ENCODE measurements at regions not wholly inside any gene's neighbourhood (a gene's known extent, or its start where the extent isn't known, plus 50 kb on each side); places are given as distances from the start of the nearest gene placed in this dataset.

DNA sequence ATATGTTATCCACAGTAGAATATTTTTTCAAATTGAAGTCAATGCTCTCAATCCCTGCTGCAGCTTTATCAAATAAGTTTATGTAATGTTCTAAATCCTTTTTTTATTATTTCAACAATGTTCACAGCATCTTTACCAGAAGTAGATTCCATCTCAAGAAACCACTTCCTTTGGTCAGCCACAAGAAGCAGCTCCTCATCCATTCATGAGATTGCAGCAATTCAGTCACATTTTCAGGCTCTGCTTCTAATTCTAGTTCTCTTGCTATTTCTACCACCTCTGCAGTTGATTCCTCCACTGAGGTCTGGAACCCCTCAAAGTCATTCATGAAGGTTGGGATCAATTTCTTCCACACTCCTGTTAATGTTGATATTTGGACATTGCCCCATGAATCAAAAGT lies 2301.3 kb upstream of the TENM3 start:
- no peak for DNase-seq

DNA sequence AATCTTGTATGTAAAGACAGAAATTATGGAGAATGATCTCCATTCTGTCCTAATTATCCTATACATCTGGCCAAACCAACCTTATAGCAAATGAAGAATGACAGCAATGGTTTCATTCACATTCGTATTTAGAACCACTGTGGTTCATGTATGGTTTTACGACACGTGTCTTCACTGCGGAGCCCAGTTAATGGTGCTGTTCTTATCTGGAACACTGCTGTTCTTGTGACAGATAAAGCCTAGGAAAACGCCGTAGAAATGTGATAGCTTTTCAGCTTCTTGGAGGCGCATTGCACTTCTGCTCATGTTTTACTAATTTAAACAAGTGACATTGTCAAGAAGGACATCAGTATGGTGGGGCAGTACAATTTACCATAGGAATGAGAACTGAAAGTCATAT lies 2266.4 kb upstream of the TENM3 start:
- DNase-seq = no peak

GRCh38 chr4:179977378-179977777 lies 2265.8 kb upstream of the TENM3 start:
- no peak for DNase-seq

GRCh38 chr4:179981161-179981560 lies 2262.0 kb upstream of the TENM3 start:
- no peak for DNase-seq

DNA sequence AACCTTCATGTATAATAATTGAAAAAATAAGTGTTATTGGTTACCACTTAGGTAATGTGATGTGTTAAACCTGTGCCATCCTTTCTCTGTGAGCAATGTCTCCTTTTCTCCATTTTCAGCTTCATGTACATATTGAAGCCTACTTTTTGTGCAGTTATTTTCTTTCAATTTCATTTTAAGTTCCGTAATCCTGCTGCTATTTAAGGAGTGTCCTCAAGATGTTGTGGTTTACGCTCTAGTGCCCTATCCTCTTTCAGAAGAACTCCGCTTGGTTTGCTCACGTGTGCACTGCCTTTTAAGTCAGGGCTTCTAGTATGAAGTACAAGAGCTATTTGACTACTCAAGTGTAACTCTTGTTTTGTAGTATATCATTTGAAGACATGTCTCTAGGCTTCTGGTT lies 2253.2 kb upstream of the TENM3 start:
- no peak for DNase-seq

GRCh38 chr4:180009316-180009715 lies 2233.9 kb upstream of the TENM3 start:
- DNase-seq = no peak

GRCh38 chr4:180028682-180029081 lies 2214.5 kb upstream of the TENM3 start:
- DNase-seq = peak in 1 of 2 experiments; percentile 25

DNA sequence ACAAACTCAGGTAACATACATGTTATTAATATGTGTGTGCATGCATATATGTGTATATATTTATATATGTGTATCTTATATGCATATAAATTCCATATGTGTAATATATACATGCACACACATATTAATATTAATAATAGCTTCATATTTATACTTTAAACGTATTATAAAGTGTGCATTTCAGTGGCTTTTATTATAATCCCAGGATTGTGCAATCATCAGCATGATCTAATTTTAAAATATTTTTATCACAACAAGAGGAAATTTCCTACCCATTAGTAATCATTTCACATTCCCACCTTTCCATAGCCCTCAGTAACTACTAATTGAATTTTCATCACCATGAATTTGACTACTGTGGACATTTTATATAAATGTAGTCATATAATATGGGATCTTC lies 2211.9 kb upstream of the TENM3 start:
- DNase-seq = no peak

GRCh38 chr4:180041576-180041975 lies 2201.6 kb upstream of the TENM3 start:
- DNase-seq = no peak

GRCh38 chr4:180052629-180053028 lies 2190.6 kb upstream of the TENM3 start:
- no peak for DNase-seq

GRCh38 chr4:180054291-180054690 lies 2188.9 kb upstream of the TENM3 start:
- no peak for DNase-seq

- peak; percentile 19 to 50 for DNase-seq
These were observed 2185.9 kb upstream of the TENM3 start for GRCh38 chr4:180057299-180057721.

DNA sequence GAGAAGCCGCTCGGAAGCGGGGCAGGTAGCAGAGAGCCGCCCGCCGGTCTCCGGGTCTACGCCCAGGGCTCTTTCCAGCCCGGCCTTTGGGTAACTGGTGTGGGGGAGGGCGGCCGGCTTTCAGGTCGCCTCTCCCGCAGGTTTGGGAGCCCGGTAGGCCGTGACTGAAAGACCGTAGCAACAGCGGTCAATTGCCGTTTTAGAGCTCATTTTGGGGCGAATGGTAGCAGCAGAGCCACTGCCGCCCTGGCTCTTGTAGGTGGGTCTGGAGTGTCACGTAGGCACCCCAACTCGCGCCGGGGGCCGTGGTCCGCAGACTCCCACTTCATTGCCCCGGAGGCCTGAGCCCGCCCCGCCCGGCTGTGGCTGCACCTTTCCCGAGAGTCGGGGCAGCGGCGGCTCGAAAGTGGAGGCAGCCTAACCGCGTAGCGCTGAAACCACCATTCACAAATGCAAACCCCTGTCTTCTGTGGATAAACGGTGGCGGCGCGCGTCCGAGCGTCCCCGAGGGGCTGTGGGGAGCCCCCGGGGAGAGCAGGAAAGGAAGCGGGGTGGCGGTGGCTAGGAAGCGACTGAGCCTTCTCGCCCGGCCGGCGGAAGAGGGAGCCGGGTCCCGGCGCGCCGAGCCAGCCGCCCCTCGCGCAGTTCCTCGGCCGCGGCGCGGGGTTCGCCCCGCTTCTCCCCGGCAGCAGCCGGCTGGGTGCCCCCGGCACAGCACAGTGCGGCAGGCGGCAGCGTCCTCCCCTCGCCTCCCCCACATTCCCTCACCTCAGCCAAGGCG lies 2185.1 kb upstream of the TENM3 start:
- DNase-seq = peak; percentile 45 to 49

- DNase-seq = peak; percentile 71 to 83
These were observed 2184.4 kb upstream of the TENM3 start for GRCh38 chr4:180058691-180059215.

GRCh38 chr4:180059216-180059881 lies 2183.9 kb upstream of the TENM3 start:
- DNase-seq = peak; percentile 28 to 58

GRCh38 chr4:180060159-180060889 lies 2182.9 kb upstream of the TENM3 start:
- DNase-seq = peak; percentile 12 to 62

GRCh38 chr4:180081072-180081471 lies 2162.1 kb upstream of the TENM3 start:
- no peak for DNase-seq

GRCh38 chr4:180084561-180084960 lies 2158.6 kb upstream of the TENM3 start:
- no peak for DNase-seq

DNA sequence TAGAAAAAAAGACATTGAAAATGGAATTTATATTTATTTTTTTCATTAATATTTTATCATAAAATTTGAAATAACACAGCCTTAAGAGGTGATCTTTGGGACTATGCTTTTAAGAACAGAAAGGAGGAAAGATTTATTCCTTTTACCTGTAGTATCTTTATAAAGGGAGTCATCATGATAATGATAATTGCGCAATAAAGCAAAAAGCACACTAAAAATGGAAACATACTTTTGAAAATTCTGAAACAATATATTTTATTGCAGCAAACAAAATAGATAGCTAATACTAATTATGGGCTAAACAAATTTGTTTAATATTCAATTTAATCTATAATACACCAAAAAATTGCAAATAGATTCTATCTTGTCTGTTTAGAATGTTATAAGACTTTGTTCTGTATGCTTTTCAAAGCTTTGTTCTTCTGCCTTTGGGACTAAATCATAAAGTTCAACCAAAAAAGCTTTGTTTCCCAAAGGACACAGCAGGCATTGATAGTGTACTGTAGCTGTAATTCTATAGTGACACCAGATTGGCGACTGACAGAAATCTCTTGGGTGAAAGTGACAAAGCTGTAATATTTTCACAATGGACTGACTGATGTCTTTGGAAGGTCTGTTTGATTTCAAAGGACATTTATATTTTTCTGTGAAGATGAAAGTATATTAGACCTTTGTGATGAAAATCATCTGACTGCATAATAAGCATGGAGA lies 2156.6 kb upstream of the TENM3 start:
- no peak for DNase-seq

GRCh38 chr4:180098586-180098985 lies 2144.6 kb upstream of the TENM3 start:
- DNase-seq = no peak

DNA sequence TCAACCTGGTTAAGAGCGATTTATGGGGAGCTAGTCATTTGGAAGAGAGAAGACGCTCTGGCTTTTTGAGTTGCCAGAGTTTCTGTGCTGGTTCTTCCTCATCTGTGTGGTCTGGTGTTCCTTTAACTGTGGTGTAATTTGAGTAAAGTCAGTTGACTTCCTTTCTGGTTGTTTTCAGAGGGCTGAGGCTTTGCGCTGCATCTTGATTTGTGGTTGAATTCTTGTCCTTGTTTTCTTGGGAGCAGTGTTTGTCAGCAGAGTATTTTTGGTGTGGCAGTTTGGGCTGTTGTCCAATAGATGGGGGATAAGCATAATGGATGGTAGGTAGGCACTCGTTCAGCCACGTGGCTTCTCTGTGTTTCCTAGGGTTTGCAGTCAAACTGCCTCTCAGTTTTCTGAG lies 2143.2 kb upstream of the TENM3 start:
- no peak for DNase-seq

DNA sequence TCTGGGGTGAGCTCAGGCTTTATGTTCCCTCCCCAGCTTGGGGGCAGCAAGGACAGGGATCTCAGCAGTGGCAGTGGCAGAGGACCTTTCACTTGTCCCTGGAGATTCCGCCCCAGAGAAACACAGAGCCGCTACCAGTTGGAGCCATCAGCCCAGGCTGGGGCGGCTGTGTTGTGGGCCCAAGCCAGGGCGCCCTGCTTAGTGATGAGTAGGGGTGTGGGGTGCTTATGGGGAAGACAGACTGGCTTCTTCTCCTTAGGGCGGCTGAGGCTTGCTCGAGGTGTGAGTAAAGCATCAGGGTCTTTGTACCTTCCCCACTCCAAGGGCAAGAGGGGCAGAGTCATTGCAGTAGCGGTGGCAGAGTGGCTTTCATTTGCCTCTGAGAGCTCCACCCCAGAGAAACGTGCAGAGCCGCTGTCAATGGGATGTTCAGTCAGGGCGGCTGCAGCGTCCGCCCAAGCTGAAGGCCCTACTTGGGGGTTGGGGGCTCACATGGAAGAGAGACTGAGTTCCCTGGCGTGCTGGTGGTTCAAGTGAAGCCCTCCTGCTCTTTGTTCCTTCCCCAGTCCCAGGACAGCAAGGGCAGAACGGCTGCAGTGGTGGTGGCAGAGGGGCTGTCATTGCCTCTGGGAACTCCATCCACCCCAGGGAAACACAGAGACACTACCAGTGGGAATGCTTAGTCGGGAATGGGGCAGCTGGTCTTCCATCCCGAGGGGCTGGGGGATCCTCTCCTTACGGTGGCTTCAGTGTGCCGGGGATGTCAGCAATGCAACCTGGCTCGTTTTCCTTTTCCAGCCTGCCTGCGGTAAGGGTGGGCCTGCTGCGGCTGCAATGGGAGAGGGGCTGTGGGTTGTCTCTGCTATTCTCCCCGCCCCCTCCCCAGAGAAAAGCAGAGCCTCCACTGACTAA lies 2142.5 kb upstream of the TENM3 start:
- no peak for DNase-seq

All from NCI-H2081 (cell line).